Psoas muscle (tissue), 7 donors: ENCODE measurements at regions not wholly inside any gene's neighbourhood (a gene's known extent, or its start where the extent isn't known, plus 50 kb on each side); places are given as distances from the start of the nearest gene placed in this dataset.

Source experiments
- ATAC-seq, 4 donors: fragments of 200-7000 bp; cut with Tn5 transposase; one replicate each; pipeline ENCODE4 v1.9.1; 2020; ENCODE audit warnings: moderate library complexity in 3 of 4, mild to moderate bottlenecking in 2 of 4
- DNase-seq, 2 donors: peaks; one replicate each; pipeline ENCODE4 v3.0.0-alpha.2; 2020
- H3K27ac ChIP-seq: fragments of 200-600 bp; one replicate; pipeline ENCODE4 v1.8.0; 2022
- H3K27me3 ChIP-seq, 3 donors: fragments of 200-600 bp in 1 of 3; one replicate each; pipeline versions ENCODE4 v1.6.1 to v1.8.0; 2013 to 2022; ENCODE audit warnings: low read length in 2 of 3, mild to moderate bottlenecking in 2 of 3, moderate library complexity in 1 of 3; ENCODE audit not compliant: insufficient read depth in 3 of 3
- H3K36me3 ChIP-seq, 2 donors: fragments of 200-600 bp in 1 of 2; one replicate each; pipeline versions ENCODE4 v1.6.1 to v1.8.0; 2013 to 2022; ENCODE audit warnings: low read depth in 1 of 2, mild to moderate bottlenecking in 1 of 2, moderate library complexity in 1 of 2; ENCODE audit not compliant: insufficient read depth in 1 of 2
- H3K4me1 ChIP-seq: fragments of 200-600 bp; one replicate; pipeline ENCODE4 v1.8.0; 2022
- H3K4me3 ChIP-seq: fragments of 200-600 bp; one replicate; pipeline ENCODE4 v1.8.0; 2022; ENCODE audit warnings: mild to moderate bottlenecking
- H3K9me3 ChIP-seq: fragments of 200-600 bp; one replicate; pipeline ENCODE4 v1.8.0; 2022
- CTCF ChIP-seq: fragments of 200-600 bp; IDR thresholded peaks from one replicate; pipeline ENCODE4 v1.8.0; 2022; ENCODE audit warnings: antibody characterized with exemption
- WGBS, 3 donors: extraction: QIAGEN DNeasy Blood & Tissue Kit; methylation state at CpG; one replicate each; pipeline versions ENCODE4 v1.1.6 to v1.1.7; 2013; 5-methylcytosine and 5-hydroxymethylcytosine counted together
- intact Hi-C, 2 donors: fragments of 100-400 bp; cut with DNase I; formaldehyde crosslinking; loops; one replicate each; pipeline versions ENCODE4 v1.11.0 to v1.14.2; 2022
- donor health status: healthy with polysubstance abuse.
- donor health status: DM: no; HTN: no; CAD: no; lungs with moderate emphysema.
- donor health status: Bipolar disorder and iron deficiency.
- donor health status: healthy.
- donor health status: DM: yes; HTN: yes; CAD: no.
- donor health status: DM: no; HTN: no; CAD: no.
- donor health status: DM: yes; HTN: yes; CAD: no.

DNA sequence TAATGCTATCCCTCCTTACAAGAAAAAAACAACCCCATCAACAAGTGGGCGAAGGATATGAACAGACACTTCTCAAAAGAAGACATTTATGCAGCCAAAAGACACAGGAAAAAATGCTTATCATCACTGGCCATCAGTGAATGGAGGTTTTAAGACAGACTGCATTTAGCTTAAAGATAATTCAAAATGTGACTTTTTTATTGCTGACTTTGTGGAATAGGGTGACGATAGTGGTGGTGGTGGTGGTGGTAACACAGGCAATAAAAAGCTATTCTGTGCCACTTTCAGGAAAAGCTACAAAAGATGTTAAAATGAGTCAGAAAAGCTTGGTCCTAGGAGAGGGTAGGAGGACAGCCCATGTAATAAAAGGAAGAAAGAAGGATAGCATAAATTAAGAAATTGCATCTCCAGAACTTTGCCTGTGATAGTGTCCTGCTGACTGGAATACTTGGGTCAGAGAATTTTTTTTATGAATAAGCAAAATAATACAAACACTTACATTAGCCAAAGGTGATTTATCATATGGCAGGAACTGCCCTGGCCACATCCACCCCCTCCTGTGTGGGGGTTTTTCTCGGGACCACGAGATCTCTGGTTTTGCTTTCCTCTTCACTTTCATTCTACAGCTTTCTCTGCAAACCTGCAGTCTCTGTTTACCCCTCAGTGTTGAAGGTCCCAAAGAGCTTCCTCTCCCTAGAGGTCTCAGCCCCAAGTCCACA, 186.7 kb downstream of the DRD1 start:
- Histone ChIP-seq H3K27ac (no peak overlapping the region), H3K4me3 (no peak overlapping the region), H3K36me3 (no peaks in the 10 kb centered on the region), H3K4me1 (no peaks in the 10 kb centered on the region), H3K9me3 (no peaks in the 10 kb centered on the region), H3K27me3 (no peaks in the 10 kb centered on the region)
- intact Hi-C loops = no loop called here
- no peak for DNase-seq
- WGBS, 3 donors = 76 to 85% (median 82%) methylated on average over 4 of the region's 4 CpGs
- TF ChIP-seq CTCF = no peak
- no peak for ATAC-seq

GRCh38 chr5:175254155-175254554, 189.8 kb downstream of the DRD1 start:
- DNase-seq (no peak), ATAC-seq (no peak)
- H3K4me1 ChIP-seq = no peaks in the 10 kb centered on the region
- no peaks in the 10 kb centered on the region for H3K9me3 ChIP-seq
- 12 to 41% (median 15%) methylated on average over 1 of the region's 1 CpG for WGBS, 3 donors
- no peak for TF ChIP-seq CTCF
- H3K36me3 ChIP-seq = no peaks in the 10 kb centered on the region
- intact Hi-C loops = no loop called here
- no peak overlapping the region for H3K27ac ChIP-seq
- no peaks in the 10 kb centered on the region for H3K27me3 ChIP-seq
- H3K4me3 ChIP-seq = no peak overlapping the region

- 72 to 78% (median 78%) methylated on average over 8 of the region's 8 CpGs for WGBS, 3 donors
- no peaks in the 10 kb centered on the region for H3K36me3 ChIP-seq
- ATAC-seq = no peak
- H3K27me3 ChIP-seq = no peaks in the 10 kb centered on the region
- no peak for TF ChIP-seq CTCF
- no peaks in the 10 kb centered on the region for H3K4me1 ChIP-seq
- H3K4me3 ChIP-seq = no peak overlapping the region
- no peak for DNase-seq
- H3K27ac ChIP-seq = no peak overlapping the region
- intact Hi-C loops = no loop called here
- no peaks in the 10 kb centered on the region for H3K9me3 ChIP-seq
Observed at GRCh38 chr5:175253597-175253996, 190.4 kb downstream of the DRD1 start.

- WGBS, 3 donors = 74 to 88% (median 82%) methylated on average over 4 of the region's 4 CpGs
- no peak overlapping the region for H3K4me3 ChIP-seq
- H3K4me1 ChIP-seq = no peaks in the 10 kb centered on the region
- DNase-seq (no peak), ATAC-seq (no peak)
- no peaks in the 10 kb centered on the region for H3K36me3 ChIP-seq
- no peaks in the 10 kb centered on the region for H3K27me3 ChIP-seq
- no peak overlapping the region for H3K27ac ChIP-seq
- intact Hi-C loops = no loop called here
- H3K9me3 ChIP-seq = no peaks in the 10 kb centered on the region
- no peak for TF ChIP-seq CTCF
Observed at GRCh38 chr5:175252234-175252805, 191.7 kb downstream of the DRD1 start.

DNA sequence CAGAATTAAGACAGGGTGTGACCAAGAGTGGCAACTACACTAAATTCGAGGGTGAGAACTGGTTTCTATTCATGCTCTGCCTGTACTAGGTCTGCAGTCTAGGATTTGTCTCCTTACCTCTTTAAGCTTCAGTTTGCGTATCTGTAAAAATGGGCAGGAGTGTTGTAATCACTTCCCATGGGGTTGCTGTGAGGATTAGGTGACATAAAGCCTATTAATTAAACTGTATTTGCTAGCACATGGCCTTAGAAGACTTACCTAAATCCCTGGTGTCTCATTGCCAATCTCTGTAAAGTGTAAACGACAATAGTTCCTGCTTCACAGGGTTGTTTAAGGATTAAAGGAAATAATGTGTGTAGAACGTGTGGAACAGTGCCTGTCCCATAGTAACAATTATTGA, 193.6 kb downstream of the DRD1 start:
- no peaks in the 10 kb centered on the region for H3K27me3 ChIP-seq
- TF ChIP-seq CTCF = no peak
- no peaks in the 10 kb centered on the region for H3K36me3 ChIP-seq
- H3K27ac ChIP-seq = no peak overlapping the region
- H3K4me3 ChIP-seq = no peak overlapping the region
- intact Hi-C loops = no loop called here
- H3K4me1 ChIP-seq = no peaks in the 10 kb centered on the region
- DNase-seq (no peak), ATAC-seq (no peak)
- 72 to 74% (median 72%) methylated on average over 4 of the region's 4 CpGs for WGBS, 3 donors
- no peaks in the 10 kb centered on the region for H3K9me3 ChIP-seq
